ENCODE measurements at regions not wholly inside any gene's neighbourhood (a gene's known extent, or its start where the extent isn't known, plus 50 kb on each side); places are given as distances from the start of the nearest gene placed in this dataset.
"Not testable (repeated sequence)": the region's sequence is repeated elsewhere in the genome, so short reads cannot be mapped to it uniquely, and the experiment has no call there.

- H3K4me3 ChIP-seq (ENCODE audit: low read depth, low read length) = no peak overlapping the region
- DNase-seq (ENCODE audit: low read depth) = no peak
- no peak for TF ChIP-seq CTCF (IDR thresholded peaks at IDR 0.05; ENCODE audit: low read depth, low read length, missing control alignments)
Measured at GRCh38 chr3:177350121-177350520, 152.8 kb upstream of the TBL1XR1 start.

GRCh38 chr3:177351206-177351605 lies 153.9 kb upstream of the TBL1XR1 start:
- no peak for TF ChIP-seq CTCF (IDR thresholded peaks at IDR 0.05; ENCODE audit: low read depth, low read length, missing control alignments)
- no peak overlapping the region for H3K4me3 ChIP-seq (ENCODE audit: low read depth, low read length)
- DNase-seq (ENCODE audit: low read depth) = no peak

- no peak for TF ChIP-seq CTCF (IDR thresholded peaks at IDR 0.05; ENCODE audit: low read depth, low read length, missing control alignments)
- H3K4me3 ChIP-seq (ENCODE audit: low read depth, low read length) = no peak overlapping the region
- peak; percentile 82 for DNase-seq (ENCODE audit: low read depth)
Measured at GRCh38 chr3:177351757-177352158, 154.5 kb upstream of the TBL1XR1 start.

- no peak for DNase-seq (ENCODE audit: low read depth)
- no peak for TF ChIP-seq CTCF (IDR thresholded peaks at IDR 0.05; ENCODE audit: low read depth, low read length, missing control alignments)
- H3K4me3 ChIP-seq (ENCODE audit: low read depth, low read length) = no peak overlapping the region
Measured at GRCh38 chr3:177352424-177352823, 155.1 kb upstream of the TBL1XR1 start.

GRCh38 chr3:177353140-177353539 lies 155.9 kb upstream of the TBL1XR1 start:
- no peak for TF ChIP-seq CTCF (IDR thresholded peaks at IDR 0.05; ENCODE audit: low read depth, low read length, missing control alignments)
- no peak for DNase-seq (ENCODE audit: low read depth)
- no peak overlapping the region for H3K4me3 ChIP-seq (ENCODE audit: low read depth, low read length)

- DNase-seq (ENCODE audit: low read depth); H3K4me3 ChIP-seq (ENCODE audit: low read depth, low read length): not testable (repeated sequence)
Measured at GRCh38 chr3:177353879-177354278, 156.6 kb upstream of the TBL1XR1 start.

- TF ChIP-seq CTCF (IDR thresholded peaks at IDR 0.05; ENCODE audit: low read depth, low read length, missing control alignments) = no peak
- DNase-seq (ENCODE audit: low read depth) = no peak
- no peak overlapping the region for H3K4me3 ChIP-seq (ENCODE audit: low read depth, low read length)
Measured at GRCh38 chr3:177354466-177354865, 157.2 kb upstream of the TBL1XR1 start.

- no peak for TF ChIP-seq CTCF (IDR thresholded peaks at IDR 0.05; ENCODE audit: low read depth, low read length, missing control alignments)
- DNase-seq (ENCODE audit: low read depth) = no peak
- no peak overlapping the region for H3K4me3 ChIP-seq (ENCODE audit: low read depth, low read length)
Measured at GRCh38 chr3:177356113-177356512, 158.8 kb upstream of the TBL1XR1 start.

All from GM12864 (cell line).